NCI-H187 treated with DMSO at 0.1 percent for 48 hours (cell line): ENCODE measurements at regions not wholly inside any gene's neighbourhood (a gene's known extent, or its start where the extent isn't known, plus 50 kb on each side); places are given as distances from the start of the nearest gene placed in this dataset.

Experiments
- DNase-seq: peaks from one replicate; lab custom pipeline; 2025; lab: John Stamatoyannopoulos, UW

DNA sequence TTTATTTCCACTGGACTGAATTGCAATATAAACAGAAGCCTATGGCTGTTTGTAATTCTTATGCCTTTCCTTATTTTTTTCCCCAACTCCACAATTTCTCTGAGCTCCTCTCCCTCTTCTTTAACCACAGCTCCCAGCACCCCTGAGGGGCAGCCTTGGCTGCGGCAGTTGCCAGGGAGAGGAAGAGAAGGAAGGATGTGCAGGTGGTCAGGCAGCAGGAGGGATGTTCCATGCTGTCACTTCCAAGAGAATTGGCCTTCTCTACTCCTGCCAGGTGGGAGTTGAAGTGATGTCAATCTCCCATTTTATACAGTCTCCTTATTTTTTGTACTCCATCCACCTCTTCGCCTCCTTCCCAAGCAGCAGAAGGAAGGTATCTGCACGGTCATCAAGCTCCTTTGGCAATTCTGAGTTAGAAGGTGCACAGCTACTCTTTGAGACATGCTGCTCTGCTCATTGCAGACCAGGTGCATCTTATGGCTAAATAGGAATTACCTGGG lies 343.3 kb upstream of the RPS6KA3 start:
- DNase-seq = no peak

DNA sequence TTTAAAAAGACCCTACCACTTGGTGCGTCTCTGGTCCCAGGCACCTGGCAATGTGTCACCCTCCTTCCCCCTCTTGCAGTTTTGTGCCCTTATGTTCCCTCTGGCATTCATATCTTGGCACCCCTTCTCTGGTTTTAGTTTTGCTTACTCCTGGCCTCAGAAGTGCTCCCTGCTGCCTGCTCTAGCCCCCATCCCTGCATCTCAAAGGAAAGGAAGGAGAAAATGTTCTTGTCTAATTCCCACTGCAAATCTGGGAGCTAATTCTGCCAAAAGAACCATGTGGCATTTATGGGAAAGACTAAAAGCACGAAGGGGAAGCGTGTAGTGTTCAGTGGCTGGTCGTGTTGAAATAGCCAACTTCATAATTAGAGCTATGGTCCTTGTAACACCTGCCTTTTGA lies 340.1 kb upstream of the RPS6KA3 start:
- no peak for DNase-seq

DNA sequence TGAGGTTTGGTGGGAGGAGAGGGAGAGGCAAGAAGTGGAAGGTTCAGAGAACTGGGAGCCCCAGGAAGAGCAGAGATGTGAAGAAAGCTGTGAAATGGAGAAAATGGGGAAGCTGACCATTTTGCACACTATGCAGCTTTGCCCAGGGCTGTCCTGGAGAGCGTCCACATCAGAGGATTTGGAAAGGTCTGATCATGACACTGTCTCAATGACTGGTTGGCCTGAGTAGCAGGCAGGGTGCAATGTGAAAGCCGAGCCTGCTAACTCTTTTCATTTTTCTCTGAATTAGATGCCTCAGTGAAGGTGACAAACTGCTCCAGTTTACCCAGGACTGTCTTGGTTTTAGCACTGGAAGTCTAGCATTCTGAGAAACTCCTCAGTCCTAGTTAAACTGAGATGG lies 330.1 kb upstream of the RPS6KA3 start:
- no peak for DNase-seq

DNA sequence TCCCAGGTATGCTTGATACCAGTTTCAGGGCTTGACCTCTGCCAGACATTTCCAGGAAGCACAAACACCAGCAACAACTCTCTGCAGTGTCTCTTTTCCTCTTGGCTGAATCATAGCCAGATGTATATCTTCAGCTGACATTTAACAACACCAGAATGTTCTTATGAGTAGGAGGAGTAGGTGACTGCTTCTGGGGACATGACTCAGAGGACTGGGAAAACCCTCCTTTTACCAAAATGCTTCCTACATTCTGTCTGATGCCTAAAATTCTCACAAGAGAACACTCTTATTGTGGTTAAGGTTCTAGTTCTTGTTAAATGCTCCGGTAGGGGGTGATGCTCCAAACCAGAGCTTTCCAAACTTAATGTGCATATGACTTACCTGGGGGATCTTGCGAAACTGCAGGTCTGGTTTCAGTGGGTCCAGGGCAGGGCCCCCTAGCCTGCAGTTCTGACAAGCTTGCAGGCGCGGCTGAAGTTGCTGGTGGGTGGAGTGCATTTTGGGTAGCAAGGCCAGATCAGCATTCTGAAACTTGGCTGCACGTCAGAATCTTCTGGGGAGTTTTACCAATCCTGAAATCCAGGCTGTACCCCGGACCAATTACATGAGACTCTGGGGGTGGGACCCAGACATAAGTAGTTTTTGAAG lies 329.3 kb upstream of the RPS6KA3 start:
- DNase-seq = no peak

DNA sequence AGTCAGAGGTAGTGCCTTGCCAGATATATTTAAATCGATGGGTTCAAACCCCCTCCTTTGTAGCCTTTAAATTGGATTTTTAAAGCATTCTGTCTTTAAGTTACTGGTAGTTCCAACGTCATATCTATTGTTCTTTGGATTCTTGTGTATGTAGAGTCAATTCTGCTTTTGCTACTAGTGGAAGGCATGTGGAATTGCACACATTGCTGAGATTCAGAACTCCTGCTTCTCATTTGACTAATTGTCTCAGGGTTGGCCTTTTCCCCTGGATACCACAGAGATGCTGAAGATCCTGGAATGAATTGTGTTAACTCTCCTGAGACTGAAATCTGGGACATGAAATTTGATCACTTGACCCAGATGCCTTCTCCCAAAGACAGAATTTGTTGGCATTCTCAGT lies 328.3 kb upstream of the RPS6KA3 start:
- DNase-seq = no peak

DNA sequence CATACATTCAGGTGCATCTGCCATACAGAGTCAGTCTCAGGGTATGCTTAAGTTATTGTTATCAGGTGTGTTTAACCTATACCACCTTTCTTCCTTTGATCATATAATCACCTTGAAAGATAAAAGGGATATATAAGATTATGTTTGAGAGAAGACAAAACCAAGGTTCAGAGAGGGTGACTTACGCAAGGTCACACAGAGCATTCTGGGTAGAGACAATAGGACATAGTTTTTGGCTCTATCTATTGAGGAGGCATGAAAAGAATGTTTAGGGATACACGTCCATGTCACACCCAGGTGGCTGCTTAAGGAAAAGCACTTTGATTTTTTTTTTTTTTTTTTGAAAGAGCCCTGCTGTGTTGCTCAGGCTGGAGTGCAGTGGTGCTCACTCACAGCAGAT lies 327.1 kb upstream of the RPS6KA3 start:
- no peak for DNase-seq

DNA sequence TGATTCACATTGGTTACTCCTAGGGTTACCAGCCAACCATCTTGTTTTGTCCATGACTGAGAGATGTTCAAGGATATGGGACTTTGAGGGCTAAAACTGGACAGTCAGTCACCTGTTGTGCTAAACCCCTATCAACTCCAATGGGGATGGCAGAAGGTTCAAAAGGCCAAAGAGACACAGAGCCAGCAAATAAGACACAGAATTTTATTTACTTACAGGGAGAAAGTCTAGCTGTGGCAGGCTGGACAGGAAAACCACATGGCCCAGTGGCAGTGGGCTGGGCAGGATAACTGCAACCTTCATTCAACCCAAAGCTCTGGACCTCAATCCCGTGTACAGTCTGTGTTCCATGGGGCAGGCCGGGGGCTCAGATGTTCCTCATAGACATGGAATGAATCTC lies 326.7 kb upstream of the RPS6KA3 start:
- no peak for DNase-seq

DNA sequence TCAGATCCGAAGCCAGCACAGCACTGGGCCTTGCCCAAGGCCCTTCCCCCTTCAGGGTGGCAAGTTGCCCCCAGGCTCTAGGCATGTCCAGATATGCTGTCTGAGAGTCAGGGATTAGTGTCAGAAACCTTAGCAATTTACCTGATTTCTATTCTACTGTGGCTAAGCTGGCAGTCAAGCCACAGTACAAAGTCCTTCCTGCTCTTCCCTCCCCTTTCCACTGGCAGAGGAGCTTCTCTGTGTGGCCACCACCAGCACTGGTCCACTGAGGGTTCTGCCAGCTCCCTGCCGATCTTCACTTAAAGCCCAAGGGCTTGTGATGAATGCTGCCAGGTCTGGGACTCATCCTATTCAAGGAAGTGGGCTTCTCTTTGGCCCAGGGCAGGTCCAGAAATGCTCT lies 324.5 kb upstream of the RPS6KA3 start:
- DNase-seq = no peak

DNA sequence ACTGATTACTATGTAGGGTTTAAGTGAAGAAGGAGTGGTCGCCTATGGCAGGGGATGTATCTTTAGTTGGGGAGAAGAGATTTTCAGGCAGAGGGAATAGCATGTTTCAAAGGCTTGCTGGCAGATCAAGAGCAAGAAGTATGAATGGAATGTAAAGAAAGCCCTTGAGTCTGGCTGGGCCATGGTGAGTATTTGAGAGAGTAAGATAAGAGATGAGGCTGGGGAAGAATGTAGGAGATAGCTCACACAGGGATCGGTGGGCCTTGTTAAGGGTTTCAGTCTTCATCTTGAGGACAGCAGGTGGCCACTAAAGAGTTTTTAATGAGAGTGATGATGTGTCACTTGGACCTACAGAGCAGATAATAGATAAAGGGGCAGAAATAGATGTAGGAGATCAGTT lies 319.1 kb upstream of the RPS6KA3 start:
- no peak for DNase-seq

DNA sequence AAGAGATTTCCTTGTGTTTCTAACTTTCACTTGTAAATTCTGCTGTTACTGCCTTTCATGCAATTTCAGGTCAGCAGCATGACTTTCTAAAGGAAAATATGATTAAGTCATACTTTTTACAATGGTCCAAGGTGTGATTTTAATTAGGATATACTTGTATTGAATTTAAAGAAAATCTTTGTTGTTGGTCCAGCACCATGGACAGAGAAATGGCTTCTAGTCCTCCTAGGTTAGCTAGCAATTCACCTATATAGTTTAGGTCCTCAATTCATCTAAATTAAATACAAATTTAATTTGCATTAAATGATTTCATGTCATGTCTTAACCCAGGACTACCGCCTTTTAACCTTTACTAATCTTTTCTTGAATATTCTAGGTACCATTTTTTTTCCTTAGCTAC lies 304.9 kb upstream of the RPS6KA3 start:
- no peak for DNase-seq

DNA sequence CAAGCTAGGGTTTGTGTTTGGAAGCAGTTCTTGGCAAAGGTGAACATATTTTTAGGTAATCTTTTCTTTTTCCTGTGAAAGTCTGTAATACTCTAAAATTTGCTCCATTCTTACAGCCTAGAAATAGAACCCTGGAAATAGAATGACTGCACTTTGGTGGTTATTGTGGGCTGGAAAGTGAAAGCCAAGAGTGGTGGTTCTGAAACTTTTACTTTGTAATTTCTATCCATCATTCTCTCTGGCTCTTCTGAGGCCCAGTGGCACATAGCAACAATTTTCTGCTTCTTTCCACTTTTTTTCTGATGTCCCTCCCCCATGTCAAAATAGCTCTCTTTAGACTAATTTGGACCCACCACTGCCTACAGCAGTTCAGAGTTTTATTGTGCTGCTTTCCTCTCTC lies 300.4 kb upstream of the RPS6KA3 start:
- no peak for DNase-seq

DNA sequence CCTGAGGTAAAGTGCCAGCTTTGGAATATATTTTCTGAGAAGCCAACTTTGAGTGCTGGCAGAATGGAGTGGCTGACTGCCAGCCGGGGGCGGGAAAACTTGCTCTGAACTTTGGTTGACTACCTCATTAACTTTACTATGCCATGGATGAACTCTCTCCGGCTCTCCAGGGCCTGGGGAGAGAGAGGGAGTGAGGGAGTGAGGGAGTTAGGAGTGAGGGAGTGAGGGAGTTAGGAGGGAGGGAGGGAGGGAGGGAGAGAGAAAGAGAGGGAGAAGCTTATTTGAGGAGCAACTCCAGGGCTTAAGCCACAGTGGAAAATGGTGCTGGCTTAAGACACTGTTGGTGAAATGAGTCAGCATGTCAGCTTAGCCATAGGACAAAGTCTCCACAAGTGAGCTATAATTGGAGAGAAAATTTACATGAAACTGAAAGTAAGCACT lies 280.9 kb upstream of the RPS6KA3 start:
- no peak for DNase-seq

DNA sequence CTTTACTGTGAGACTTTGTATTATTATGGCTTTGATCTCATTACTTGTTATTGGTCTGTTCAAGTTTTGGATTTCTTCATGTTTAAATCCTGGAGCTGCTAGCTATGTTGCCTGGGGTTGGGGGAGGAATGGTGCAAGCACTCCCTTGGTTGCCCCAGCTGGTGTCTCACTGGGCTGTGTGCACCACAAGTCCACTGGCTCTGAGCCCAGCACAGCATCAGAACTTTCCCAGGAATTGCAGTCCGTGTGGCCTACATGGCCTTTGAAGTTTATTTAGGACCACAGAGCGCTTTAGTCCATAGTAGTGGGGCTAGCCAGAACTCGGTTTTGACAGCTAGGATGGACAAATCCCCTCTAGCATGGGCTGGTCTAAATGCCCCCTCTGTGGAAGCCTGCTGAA lies 278.8 kb upstream of the RPS6KA3 start:
- DNase-seq = no peak

DNA sequence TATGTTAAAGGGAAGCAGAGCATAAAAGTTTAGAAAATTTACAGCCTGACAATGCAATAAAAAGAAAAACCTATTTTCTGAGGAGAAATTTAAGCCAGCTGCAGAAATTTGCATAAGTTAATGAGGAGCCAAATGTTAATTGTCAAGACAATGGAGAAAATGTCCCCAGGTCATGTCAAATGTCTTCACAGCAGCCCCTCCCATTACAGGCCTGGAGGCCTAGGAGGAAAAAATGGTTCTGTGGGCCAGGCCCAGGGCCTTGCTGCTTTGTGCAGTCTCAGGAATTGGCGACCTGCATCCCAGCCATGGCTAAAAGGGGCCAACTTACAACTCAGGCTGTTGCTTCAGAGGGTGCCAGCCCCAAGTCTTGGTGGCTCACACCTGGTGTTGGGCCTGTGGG lies 275.4 kb upstream of the RPS6KA3 start:
- no peak for DNase-seq

DNA sequence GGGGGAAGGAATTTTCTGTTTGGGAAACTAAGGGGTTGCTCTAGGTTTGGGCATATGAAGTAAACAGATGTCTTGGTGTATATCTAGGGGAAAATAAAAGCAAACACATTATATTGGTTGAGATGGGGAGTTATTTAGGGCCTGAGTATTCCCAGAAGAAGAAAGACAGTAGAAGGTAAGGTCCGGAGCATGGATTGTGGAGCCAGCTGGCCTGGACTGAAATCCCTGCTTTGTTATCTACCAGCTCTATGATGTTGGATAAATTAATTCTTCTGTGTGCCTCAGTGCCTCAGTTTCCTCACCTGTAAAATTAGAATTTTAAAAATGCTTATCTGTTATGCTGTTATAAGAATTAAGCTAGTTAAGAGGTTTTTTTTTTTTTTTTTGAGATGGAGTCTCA lies 272.3 kb upstream of the RPS6KA3 start:
- DNase-seq = no peak

DNA sequence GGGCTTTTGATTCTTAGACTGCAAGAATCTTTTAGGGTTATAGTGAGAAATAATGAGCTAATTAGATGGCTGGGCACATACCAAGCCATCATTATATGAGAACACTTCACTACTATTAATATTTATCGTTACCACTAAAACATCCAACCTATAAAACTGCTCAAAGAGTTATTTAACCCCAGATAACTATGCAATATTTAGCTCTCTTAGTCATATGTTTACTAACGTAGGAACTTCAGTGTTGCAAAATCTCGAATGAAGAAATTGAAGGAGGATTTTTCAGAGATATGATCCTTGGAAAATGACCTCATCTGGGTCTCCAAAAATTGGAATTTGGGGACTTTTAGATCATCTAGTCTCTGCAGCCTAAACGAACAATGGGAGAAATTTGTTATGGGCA lies 265.0 kb upstream of the RPS6KA3 start:
- no peak for DNase-seq

DNA sequence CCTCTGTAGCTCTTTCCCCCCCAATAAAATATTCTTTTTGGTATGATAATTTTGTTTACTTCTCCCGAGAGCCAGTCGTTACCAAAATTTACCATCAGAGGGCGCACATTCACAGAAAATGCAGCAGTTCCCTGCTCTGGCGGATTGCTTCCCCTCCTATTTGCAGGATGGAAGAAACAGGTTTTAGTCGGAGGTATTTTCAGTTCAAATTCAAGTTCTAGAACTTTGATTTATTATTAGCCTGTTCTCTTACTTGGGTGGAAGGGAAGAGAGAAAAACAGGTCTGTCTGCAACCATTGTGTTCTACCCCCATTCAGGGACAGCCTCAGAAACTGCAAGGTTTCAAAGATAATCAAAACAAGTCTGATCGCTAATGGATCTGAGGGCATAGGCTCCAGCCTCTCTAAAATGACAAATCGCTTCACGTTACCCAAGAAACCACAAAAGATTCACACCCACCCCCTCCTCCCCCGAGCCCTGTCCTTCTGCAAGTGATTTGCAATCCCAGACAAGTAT lies 263.8 kb upstream of the RPS6KA3 start:
- DNase-seq = peak; percentile 34

DNA sequence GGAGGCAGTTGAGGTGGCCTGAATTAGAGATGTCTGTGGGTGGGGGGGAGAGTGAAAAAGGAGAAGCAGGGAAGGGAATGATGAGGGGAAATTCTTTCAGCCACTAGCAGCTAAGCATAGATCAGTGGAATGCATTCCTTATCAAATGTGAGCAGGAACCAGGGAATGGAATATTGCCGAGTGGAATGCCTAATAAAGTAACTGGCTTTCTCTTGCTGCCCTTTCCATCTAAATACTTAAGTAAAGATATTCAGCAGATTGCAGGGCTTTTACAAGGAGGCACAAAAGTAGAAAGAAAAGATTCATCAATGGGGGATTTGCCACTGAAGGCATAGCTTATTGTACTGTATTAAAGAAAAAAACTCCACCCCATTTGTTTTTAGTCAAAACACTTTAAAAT lies 263.0 kb upstream of the RPS6KA3 start:
- DNase-seq = no peak

DNA sequence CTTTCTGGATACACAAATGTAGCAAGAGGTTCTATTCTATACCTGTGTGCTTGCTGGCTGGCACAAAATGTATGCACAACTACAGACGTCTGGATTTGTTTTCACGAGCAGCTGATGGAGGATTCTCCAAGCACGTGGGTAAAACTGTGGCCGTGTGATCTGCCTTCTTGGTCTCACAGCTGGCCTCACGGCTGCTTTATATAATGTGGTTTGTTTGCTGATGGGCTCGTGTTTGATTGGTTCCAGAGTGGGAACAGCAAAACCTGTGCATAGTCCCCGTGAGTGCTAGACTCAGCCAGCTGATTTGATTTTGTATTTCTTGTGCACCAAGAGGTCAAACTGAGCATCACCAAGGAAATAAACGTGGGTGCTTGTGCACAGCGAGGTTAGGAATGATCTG lies 262.6 kb upstream of the RPS6KA3 start:
- DNase-seq = no peak

DNA sequence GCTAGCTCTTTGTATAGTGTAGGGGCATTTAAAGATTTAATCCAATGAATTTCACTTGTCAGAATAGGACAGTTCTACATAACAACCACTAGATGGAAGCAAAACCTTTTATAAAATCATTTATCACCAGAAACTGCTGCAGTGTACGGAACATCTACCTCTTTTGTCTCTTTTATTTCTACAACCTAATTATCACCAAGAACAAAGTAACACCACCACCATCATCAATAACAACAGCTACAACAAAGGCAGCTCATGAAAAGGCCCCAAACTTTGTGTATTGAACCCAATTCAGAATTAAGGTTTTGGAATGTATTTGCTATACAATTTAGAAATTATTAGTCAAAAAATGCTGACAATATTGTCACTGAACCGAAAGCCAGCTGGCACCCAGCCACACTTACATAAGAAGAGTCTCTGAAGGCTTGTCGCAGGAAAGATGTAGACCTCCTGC lies 260.9 kb upstream of the RPS6KA3 start:
- peak; percentile 35 for DNase-seq

DNA sequence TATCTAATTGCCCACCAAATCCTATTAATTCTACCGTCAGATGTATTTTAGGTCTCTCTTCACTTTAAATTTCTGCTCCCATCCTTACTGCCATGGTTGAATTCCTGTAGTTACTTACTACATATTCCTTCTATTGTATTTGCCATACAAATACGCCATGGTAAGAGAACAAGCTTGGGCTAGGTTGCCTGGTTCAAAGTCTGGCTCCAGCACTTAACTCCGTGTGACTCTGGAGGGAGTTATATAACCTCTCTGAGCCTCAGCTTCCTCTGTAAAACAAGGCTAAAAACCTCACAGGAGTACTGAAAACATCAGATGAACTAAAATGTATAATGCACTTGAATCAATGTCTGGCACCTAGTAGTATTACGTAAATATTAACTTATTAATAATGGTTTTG lies 260.3 kb upstream of the RPS6KA3 start:
- DNase-seq = no peak

DNA sequence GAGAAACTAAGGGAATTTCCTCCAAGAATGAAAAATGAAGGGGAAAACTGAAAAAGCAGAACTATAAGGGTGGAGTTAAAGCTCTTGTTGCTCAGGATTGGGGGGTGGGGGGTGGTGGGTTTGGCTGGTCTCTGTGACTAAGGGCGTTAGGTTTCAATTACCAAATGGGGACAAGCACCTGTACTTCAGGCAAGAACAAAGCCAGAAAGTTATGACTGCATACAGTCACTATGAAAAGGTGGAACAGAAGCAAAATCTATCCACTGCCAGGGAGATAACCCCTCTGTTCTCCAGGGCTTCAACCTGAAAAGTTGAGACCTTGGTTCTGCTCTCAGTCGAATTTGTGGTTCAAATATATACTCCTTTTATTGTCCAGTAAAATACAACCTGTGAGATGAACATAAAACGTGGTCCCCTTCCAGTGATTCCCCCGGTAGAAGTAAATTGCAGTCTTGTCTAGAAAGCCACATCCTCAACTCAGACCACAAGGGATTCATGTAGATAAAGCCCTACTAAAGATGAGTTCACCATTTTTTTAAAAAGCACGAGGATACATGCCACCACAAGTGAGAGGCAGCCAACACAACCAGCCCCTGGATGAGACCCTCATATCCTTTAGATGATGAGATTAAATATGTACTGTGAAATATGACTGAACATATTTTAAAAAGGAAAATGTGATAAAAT lies 257.1 kb upstream of the RPS6KA3 start:
- no peak for DNase-seq

DNA sequence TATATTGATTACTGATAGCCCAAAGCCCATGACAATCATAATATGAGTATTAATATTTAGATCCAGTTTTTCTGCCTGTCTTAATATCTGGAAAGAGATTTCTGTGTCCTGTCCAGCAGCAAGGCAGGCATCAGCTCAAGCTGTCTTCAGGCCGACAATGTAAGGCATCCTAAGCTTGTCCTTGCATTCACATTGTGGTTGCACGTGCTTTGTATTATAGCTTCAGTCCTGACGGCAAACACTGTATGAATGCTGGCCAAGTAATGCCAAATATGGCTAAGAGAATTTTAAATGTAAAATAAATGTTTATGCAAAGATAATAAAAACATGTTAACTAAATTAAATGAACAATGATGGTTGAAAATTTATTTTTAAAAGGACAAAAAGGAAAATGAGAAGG lies 255.7 kb upstream of the RPS6KA3 start:
- no peak for DNase-seq

DNA sequence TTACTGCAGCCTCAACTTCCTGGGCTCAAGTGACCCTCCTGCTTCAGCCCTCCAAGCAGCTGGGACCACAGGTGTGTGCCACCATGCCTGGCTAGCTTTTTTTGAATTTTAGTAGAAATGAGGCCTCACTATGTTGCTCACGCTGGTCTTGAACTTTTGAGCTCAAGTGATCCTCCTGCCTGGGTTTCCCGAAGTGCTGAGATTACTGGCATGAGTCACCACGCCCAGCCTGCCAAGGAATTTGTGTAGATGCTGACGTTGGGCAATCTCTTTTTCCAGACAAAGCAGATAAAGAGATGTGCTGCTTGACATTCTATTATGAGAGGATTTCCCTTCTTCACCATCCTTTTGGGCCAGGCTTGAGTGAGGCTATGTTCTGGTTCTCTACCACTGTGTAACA lies 254.5 kb upstream of the RPS6KA3 start:
- no peak for DNase-seq
